ENCODE measurements at regions not wholly inside any gene's neighbourhood (a gene's known extent, or its start where the extent isn't known, plus 50 kb on each side); places are given as distances from the start of the nearest gene placed in this dataset.

GRCh38 chr12:124711344-124711743 is 143.9 kb upstream of the NCOR2 start:
- TF ChIP-seq EZH2 (IDR thresholded peaks at IDR 0.05; ENCODE audit: borderline replicate concordance, low read length) (no peak), CTCF (IDR thresholded peaks at IDR 0.05; ENCODE audit: low read length) (no peak)

Data from OCI-LY1 (cell line).